SW 1271 (cell line): ENCODE measurements at regions not wholly inside any gene's neighbourhood (a gene's known extent, or its start where the extent isn't known, plus 50 kb on each side); places are given as distances from the start of the nearest gene placed in this dataset.
A peak's percentile ranks its signal among the peaks of the same experiment; 100 is the strongest.

Experiments used
- DNase-seq, 2 experiments: peaks; one replicate each; lab custom pipeline; 2025; lab: John Stamatoyannopoulos, UW

DNA sequence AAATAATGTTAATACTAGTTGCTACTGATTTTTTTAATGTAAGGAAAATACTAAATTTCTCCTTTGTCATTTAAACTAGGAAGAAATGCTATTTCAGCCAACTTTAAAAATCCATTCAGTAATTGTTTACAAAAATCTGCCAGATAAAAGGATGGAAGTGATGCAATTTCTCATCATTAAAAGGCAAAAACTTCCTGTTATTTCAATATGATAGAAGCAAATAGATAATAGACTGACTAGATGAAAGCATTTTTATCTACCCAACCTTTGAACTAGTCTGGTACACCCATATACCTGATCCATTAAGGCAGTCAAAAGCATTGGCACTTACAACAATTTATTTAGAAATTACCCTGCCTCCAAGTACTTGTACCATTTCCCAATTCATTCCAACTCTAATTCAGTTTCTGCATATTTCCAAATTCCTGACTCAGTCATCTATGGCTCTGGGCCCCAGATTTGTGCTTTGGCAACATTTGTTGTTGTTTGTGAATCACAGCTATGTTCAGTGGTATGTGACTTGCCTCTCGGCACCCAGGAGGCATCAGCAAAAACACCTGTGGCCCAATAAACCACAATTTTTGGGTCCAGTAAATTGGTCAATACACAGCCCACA lies 482.6 kb upstream of the SEMA3A start:
- DNase-seq: no peak

DNA sequence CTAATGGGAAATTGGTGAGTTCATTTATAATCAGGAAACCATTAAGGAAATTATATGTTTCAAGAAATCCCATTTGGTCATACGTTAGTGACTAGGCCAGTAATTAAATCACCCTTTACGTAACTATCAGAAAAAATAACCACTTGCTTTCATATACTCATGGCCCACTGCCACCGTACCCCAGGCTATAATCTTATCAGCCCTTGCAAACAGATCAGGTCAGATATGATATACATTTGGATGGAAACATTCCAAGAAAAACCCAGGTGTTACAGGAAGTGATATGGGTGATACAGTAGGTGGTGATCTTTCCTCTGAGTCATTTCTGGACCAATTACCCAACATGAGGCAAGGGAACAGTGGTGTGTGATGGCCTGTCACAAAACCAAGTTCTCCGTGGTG lies 481.0 kb upstream of the SEMA3A start:
- no peak for DNase-seq

DNA sequence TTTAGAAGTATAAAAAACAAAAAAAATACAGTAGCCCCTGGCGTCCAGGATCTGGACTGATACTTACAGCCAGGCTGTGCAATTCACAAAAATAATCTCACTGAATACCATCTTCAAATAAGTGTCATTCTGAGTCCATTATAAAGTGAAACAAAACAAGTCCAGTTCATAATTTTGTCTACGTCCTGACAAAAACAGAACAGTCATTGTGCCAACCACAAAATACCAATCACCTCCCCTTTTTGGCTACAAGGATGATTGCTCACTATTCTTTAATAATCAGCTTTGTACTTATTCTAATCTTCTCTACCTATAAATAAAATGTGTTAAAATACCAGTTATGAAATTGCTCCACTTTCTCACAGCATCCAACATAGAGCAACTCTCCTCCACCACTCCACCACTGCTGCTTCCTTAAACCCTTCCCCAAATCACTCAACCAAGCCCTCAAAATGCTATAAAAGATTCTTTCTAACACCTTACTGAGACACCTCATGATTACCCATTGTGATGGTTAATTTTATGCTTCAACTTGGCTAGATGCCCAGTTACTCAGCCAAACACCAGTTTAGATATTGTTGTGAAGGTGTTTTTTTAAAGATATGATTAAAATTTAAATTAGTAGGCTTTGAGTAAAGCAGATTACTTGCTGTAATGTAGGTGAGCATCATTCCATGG lies 479.8 kb upstream of the SEMA3A start:
- DNase-seq: no peak

DNA sequence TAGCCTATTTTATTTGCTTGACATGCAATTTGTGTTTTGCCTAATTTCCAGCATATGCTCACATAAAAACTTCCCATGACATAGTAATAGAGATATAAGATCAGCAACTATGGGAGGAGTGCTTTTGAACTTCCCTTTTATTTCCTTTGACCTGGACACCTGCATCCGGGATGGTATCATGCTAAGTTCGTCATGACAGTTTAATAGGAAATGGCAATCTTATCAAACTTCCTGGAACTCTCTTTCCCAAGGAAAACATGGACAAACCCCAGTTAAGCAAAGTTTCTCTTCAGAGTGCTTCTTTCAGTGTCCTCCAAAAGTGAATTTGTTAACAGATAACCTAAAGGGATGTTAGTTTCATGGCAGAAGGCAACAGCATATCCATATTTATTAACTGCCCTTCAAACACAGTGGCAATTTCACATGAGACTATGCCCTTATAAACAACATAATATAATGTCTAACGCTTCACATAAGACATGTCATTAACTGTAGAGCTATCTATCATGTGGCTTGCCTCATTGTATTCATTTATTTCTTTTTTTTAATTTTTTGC lies 474.7 kb upstream of the SEMA3A start:
- DNase-seq: no peak

DNA sequence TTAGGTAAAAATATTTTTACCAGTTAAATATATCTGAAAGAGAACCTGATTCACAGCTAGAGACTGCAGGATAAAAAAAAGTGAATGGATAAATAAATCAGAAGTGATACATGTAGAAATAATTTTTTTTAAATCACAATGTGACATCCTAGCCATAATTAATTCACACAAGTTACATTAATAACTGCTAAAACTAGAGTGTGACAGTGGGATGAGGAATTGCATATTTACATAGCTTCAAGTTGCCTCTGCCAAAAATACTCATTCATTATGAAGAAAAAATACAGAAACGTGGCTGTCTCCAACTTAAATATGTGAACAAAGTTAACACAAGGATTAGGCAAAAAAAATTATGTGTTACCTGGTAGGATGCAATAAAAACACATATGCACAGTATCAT lies 473.5 kb upstream of the SEMA3A start:
- no peak for DNase-seq

DNA sequence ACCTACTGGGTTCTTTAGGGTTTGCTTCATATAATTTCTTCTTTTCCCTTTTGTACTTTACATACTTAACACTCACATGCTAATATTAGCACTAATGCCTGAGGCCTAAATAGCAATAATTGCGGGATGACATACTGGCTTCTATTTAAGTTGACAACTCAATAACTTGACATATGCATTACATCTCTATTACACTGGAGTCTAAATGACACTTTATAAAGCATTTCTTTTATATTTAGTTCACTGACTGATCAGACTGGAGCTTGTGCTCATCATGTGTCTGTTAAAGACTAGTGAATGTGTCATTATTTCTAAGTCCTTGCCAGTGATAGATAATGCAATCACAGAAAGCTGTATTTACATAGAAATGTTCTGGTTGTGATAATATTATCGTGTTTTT lies 472.1 kb upstream of the SEMA3A start:
- no peak for DNase-seq

DNA sequence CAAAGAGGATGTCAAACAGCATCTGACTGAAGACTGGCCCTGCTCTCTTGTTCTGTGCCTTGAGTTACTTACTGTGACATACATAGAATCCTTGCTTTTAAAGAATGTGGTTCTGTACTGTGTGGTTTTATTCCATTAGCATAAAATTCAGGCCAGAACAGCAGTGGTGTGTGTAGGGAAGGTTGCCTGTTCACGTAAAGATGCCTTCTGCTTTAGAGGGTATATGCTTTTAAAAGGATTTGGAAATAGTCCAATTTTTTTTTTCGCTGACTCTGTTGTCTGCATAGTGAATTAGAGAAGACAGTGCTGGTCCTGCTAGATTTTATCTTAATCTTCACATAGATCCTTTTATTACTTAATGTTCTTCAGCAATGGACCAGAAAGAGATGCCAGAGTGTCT lies 470.8 kb upstream of the SEMA3A start:
- no peak for DNase-seq

DNA sequence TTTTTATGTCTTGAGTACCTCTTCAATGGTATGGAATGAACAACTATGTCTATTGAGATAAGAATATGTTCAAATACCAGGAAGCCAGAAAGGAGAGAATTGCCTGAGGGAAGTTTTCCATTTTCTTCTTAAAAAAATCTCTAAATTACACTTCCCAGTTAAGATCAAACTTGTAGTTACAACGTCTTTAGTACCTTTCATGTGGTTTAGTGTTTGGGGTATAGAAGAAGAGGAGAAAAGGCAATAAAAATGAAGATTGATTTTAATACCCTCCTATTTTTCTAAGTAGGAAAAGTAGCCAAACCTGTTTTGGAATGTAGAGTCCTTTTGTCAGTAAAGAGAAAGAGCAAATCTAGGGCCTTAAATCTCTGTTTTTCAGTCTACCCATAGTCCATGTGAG lies 470.0 kb upstream of the SEMA3A start:
- no peak for DNase-seq

DNA sequence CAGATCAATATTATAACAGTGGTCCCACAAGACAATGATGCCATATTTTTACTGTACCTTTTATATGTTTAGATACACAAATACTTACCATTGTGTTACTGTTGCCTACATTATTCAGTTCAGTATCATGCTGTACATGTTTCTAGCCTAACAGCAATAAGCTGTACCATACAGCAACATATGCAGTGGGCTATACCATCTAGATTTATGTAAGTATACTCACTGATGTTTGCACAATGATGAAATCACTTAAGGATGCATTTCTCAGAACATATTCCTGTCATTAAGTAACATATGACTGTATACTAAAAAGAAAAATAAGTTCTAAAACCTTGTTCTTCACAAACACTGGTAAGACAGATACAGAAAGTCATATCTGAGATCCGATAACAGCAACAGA lies 468.6 kb upstream of the SEMA3A start:
- no peak for DNase-seq

DNA sequence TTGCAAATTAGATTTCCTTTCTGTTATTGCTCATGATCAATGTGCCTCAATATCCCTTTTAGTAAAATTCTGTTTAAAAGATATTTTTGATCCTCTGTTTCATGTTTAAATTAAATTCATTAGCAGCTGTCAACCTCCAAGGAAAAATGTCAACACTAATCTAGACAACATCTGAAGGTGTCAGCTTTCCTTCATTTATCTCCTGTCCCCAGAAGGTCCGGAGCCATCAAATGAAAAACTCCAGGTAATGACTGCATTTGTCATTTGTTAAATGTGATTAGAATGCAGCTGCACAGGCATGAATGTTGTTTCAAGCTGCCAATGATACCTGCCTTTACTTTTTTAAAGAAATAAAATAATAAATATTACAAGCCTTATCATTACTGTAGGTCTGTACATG lies 463.7 kb upstream of the SEMA3A start:
- DNase-seq: no peak

DNA sequence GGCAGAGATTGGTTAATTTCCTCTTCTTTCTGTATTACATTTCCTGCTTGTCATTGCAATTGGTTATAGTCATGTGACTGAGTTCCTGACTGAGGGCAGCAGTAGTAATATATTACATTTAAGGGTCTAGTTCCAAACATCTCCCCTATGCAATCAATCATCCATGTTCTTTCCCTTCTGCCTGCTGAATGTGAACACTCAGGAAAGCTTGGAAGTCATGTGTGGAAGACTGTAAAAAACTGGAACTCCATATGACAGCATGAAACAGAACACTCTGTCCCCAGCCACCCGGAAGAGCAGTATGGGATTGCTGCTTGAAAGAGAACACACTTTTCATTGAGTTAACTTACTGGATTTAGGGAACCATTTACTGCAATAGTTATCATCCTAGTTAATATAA lies 459.7 kb upstream of the SEMA3A start:
- DNase-seq: no peak

DNA sequence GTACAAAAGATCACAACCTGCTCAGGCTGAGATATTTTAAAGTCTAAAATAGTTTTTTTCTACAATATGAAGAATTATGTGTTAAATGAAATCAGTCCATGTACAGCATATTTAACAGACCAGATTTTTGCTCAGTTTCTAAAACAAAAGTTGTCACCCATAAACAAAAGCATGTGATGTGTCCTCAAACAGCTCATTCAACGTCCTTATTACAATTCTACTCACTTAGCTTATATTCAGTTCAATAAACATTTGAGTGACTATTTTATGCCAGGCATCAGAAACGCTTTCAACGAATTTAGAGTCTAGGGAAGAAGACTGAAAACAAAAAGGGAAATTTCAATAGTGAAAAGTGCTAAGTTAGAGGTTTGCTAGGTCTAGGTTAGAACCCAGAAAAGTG lies 457.3 kb upstream of the SEMA3A start:
- no peak for DNase-seq

DNA sequence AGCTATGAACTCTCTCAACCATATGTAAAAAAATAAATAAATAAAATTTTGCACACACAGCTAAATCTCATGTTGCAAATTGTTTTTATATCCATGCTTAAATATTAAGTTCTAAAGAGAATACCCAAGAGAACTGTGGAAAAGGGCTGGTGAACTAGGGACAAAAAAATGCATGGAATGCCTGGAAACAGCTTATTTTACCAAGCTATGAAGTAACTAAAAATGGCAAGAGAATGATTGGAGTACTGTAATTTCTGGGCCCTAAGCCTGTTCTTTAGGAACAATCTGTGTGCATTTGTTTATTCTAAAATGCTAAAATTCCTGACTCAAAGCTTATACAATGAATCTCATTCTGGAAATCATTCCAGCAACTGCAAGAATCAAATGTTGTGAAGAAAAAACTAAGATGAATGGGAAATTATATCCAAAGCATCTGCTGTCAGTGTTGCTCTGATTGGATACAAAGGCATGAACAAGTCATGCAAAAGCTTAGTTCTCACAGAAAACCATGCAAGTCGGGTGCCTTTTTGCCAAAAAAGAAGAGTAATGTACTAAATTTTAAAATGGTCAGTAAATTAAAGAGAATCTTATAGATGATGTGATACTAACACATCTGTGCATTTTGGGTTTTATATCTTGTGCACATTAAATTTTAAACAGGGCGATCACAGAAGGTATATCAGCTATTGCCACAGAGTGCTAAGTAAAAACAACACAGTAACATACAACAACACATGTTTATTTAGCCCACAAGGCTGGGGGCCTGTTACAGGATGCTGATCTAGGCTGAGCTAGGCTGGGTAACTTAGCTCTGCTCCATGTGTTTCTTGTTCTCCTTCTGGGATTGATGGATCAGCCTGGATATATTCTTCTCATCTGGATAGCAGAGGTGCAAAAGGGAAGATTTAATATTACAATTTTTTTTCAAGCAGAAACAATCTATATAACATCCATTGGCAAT lies 453.5 kb upstream of the SEMA3A start:
- peak in 1 of 2 experiments; percentile 37 for DNase-seq

DNA sequence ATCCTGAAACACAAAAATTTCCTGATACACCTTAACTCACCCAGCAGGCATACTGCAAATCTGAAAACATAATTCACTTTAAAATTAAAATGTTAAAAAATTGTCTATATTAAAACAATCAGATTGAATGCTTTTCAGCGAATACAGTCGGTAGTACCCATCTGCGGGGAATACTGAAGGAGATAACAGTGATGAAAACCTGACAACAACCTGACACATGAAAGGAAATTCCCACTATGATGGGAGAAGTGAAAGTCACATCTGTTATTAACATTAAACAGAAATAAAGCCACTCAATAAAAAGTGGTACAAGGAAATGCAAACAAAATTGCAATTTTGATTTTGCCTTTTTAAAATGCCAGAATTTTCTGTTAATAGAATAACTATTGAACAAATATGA lies 448.0 kb upstream of the SEMA3A start:
- DNase-seq: no peak

DNA sequence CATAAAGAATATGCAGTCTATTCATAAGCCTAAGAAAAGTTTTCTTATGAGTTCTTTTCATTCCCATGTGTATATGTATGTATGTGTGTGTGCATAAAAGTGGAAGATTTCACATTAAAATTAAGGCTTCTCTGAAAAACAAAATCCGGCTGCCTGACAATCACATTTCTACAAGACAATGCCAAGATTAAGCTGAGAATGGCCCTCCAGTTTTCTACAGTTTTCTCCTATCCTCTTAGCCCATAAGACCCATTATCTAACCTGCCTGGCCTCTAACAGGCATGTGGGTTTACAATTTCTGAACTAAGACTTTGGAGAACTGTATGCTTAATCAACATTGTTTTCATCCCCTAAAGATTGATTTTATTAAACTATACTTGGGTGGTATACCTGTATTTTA lies 446.0 kb upstream of the SEMA3A start:
- DNase-seq: no peak

DNA sequence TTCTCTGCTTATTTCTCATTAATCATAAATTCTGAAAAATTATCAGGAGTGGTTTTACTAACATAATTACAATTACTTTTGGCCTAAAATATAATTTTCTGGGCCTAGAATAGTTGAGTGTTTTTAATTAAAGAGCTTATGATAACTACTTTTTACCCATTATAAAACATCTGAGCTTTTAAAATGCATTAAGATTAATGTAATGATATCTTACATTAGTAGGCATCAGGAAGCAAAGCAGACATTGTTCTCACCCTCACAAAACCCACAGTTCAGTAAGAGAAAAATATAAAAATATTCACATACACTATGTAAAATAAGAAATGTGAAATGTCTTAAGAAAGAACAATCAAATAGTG lies 443.7 kb upstream of the SEMA3A start:
- DNase-seq: no peak

DNA sequence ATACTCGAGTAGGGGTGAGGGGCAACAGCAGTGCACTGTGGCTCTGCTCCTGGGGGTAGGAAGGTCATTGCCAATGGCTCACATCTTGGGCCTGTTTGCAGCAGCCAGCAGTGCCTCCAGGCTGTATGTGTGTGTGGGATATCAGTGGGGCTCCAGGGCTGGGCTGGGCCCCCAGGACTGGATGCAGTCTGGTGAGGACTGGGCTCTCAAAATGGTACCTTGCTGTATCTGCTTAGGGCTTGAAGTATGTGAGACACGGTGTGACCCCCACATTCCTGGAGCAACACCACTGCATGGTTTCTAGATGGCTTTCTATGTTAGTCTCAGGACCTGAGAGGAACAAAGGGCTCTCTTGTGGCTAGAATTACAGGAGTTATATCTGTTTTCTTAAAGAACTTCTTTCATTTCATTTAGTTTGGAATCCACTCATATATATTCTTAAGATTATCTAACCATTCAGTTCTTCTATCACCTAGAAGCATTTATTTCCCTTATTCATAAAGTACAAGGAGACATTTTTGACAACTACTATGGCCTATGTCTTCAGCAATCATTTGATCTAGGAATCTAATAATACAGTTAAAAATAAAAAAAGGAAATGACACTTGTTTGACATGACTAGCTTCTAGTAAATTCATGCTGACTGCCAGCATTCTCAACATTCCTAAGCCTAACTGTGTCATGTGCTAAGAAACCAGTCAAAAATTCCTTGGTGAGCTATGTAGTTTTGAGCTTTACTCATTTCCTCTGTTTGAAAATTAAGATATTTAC lies 443.2 kb upstream of the SEMA3A start:
- peak; percentile 75 to 91 for DNase-seq

DNA sequence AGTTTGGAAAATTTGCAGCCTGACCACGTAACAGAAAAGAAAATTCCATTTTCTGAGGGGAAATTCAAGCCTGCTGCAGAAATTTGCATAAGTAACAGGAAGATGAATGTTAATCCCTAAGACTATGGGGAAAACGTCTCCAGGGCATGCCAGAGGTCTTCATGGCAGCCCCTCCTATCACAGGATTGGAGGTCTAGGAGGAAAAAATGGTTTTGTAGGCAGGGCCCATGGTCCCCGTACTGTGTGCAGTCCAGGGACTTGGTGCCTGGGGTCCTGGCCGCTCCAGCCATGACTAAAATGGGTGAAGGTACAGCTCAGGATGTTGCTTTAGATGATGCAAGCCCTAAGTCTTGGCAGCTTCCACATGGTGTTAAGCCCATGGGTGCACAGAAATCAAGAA lies 437.3 kb upstream of the SEMA3A start:
- no peak for DNase-seq

DNA sequence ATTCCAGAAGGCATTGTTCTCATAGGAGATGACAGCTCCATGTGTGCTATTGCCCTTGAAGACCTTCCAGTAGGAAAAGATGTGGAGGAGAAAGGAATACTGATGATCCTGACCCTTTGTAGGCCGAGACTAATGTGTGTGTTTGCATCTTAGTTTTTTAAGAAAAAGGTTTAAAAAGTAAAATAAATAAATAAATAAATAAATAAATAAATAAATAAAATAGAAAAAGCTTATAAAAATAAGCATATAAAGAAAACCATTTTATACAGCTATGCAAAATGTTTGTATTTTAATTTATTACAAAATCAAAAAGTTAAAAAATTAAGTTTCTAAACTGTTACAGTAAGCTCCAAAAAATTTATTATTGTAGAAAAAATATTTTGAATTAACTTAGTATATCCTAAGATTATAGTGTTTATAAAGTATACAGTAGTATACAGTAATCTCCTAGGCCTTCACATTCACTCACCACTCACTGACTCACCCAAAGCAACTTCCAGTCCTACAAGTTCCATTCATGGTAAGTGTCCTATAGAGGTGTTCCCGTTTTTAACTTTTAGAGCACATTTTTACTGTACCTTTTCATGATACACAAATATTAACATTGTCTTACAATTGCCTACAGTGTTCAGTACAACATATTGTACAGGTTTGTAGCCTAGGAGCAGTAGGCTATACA lies 435.2 kb upstream of the SEMA3A start:
- no peak for DNase-seq

DNA sequence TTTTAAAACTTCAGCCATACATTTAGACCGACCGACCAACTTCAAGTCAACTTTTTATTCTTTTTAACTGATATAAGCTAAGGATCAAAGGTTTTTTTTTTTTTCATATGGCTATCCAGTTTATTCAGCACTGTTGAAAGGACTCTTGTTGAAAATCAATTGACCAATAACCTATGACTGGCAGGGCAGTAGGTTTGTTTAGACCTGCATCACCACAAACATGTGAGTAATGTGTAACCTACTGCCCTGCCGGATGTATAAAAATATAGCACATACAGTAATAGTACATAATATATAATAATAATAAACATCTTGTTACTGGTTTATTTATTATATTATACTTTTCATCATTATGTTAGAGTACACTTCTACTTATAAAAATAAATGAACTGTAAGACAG lies 434.6 kb upstream of the SEMA3A start:
- DNase-seq: no peak

DNA sequence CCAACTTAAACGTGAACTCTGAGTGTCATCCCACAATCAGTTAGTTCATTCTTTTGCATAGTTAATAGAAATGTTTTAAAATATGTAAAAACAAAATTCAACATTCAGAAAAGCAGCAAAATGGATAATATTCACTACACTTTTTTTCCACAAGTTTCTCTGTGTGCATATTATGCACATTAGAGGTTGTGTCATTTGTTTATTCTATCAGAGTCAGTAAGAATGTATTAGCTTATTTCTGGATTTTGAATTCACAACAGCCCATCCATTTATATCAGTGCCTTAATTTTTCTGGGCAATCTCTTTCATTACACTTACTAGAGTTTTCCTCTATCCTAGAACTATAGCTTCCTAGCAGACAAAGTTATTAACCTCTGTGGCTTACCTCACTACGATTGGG lies 432.7 kb upstream of the SEMA3A start:
- DNase-seq: no peak

DNA sequence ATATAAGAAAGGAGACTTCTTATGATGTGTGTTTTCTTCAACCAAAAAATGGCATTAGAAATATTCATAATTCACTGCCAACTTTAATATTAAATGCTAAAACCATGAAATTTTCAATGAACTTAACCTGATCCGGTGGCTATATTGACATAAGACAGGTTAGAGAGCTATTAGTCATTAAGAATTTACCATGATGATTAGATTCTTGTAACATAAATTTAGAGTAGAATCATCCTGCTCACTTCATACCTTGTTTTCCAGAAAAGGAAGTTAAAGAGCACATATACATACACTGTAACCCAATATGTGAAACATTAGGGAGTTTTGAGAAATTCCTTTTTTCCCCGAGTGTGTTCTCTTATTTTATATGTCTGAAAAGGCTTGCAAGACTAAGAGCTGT lies 430.3 kb upstream of the SEMA3A start:
- DNase-seq: no peak
